H1 (cell line): ENCODE measurements at regions not wholly inside any gene's neighbourhood (a gene's known extent, or its start where the extent isn't known, plus 50 kb on each side); places are given as distances from the start of the nearest gene placed in this dataset.

Experiments used
- CTCF ChIA-PET: fragments of 300-600 bp; sonication (Branson Sonifier 250); formaldehyde crosslinking; loops from one replicate; lab custom pipeline; 2021; ENCODE audit not compliant: partially characterized antibody; lab: Charles Lee
- POLR2A ChIA-PET: fragments of 300-600 bp; sonication (Branson Sonifier 250); formaldehyde crosslinking; loops from one replicate; lab custom pipeline; 2021; ENCODE audit warnings: inconsistent platforms; ENCODE audit not compliant: partially characterized antibody; lab: Charles Lee
- DNase-seq, 2 experiments: peaks; one replicate each; pipeline versions ENCODE4 v3.0.0 to v3.0.0-alpha.2; 2010 to 2022; ENCODE audit warnings: low spot score in 2 of 2, low read depth in 1 of 2, mixed read lengths in 1 of 2
- FAIRE-seq: peaks from 2 replicates; lab custom pipeline; 2011; peaks lifted over from hg19 to GRCh38; lab: Jason Lieb, UNC
- H2AFZ ChIP-seq: 2 replicates; pipeline ENCODE4 v1.8.1; 2012; ENCODE audit warnings: low read length, inconsistent platforms
- H2AK5ac ChIP-seq: 2 replicates; pipeline ENCODE4 v1.6.1; 2013; ENCODE audit warnings: low read depth, low read length
- H2BK120ac ChIP-seq: replicated peaks from 2 replicates; pipeline ENCODE3; 2013; ENCODE audit warnings: low read depth, low read length, inconsistent platforms
- H2BK12ac ChIP-seq: 2 replicates; pipeline ENCODE4 v1.6.1; 2013; ENCODE audit warnings: low read depth, low read length
- H2BK15ac ChIP-seq: 2 replicates; pipeline ENCODE4 v1.6.1; 2013; ENCODE audit warnings: low read length
- H2BK20ac ChIP-seq: 2 replicates; pipeline ENCODE4 v1.6.1; 2013; ENCODE audit warnings: low read length
- H2BK5ac ChIP-seq: 2 replicates; pipeline ENCODE4 v1.6.1; 2013; ENCODE audit warnings: low read depth, low read length
- H3K14ac ChIP-seq: 2 replicates; pipeline ENCODE4 v1.6.1; 2013; ENCODE audit warnings: inconsistent platforms; ENCODE audit not compliant: insufficient read length
- H3K18ac ChIP-seq: 2 replicates; pipeline ENCODE4 v1.6.1; 2013; ENCODE audit warnings: low read length; ENCODE audit errors: extremely low read depth
- H3K23ac ChIP-seq: 2 replicates; pipeline ENCODE4 v1.6.1; 2013; ENCODE audit warnings: inconsistent platforms; ENCODE audit not compliant: insufficient read length
- H3K23me2 ChIP-seq: 2 replicates; pipeline ENCODE4 v1.6.1; 2013; ENCODE audit warnings: low read depth, low read length
- H3K27ac ChIP-seq: 2 replicates; pipeline ENCODE4 v1.6.1; 2011; ENCODE audit warnings: low read depth, low read length, inconsistent platforms
- H3K27me3 ChIP-seq, 4 experiments: replicated peaks in 1 of 4; 1 replicate in 1 of 4; 2 replicates in 3 of 4; pipeline versions ENCODE4 v1.6.1 to v1.8.1; 2011 to 2013; ENCODE audit warnings: low read length in 3 of 4, mild to moderate bottlenecking in 3 of 4, inconsistent platforms in 2 of 4, mixed read lengths in 2 of 4, moderate library complexity in 1 of 4; ENCODE audit not compliant: control insufficient read depth in 3 of 4, insufficient read depth in 3 of 4; ENCODE audit errors: extremely low read depth in 1 of 4
- H3K36me3 ChIP-seq, 4 experiments: 2 replicates each; pipeline versions ENCODE4 v1.6.1 to v1.8.1; 2011 to 2013; ENCODE audit warnings: mild to moderate bottlenecking in 4 of 4, low read length in 3 of 4, moderate library complexity in 2 of 4, control low read depth in 1 of 4, inconsistent platforms in 1 of 4; ENCODE audit not compliant: insufficient read depth in 4 of 4, control insufficient read depth in 2 of 4
- H3K4ac ChIP-seq: replicated peaks from 2 replicates; pipeline ENCODE3; 2013; ENCODE audit warnings: low read length, low read depth, mixed read lengths, inconsistent platforms; ENCODE audit not compliant: insufficient read length
- H3K4me1 ChIP-seq, 4 experiments: replicated peaks in 1 of 4; 1 replicate in 1 of 4; 2 replicates in 3 of 4; pipeline versions ENCODE4 v1.6.1 to v1.8.1; 2011 to 2013; ENCODE audit warnings: low read length in 3 of 4, inconsistent platforms in 2 of 4, mixed read lengths in 1 of 4; ENCODE audit not compliant: insufficient read depth in 4 of 4, control insufficient read depth in 3 of 4
- H3K4me2 ChIP-seq, 2 experiments: 2 replicates each; pipeline versions ENCODE4 v1.6.1 to v1.8.1; 2011 to 2013; ENCODE audit warnings: low read depth in 2 of 2, low read length in 2 of 2, control low read depth in 1 of 2, inconsistent platforms in 1 of 2, mild to moderate bottlenecking in 1 of 2; ENCODE audit not compliant: insufficient read depth in 1 of 2
- H3K4me3 ChIP-seq, 4 experiments: fragments of 200-600, 300-600 bp in 1 of 4; sonication (generic), shearing (Covaris generic), sonication (Bioruptor Twin) in 1 of 4; 2 replicates each; pipeline versions ENCODE4 v1.5.1 to v1.8.1; 2011 to 2016; ENCODE audit warnings: low read length in 4 of 4, low read depth in 3 of 4, control low read depth in 2 of 4, inconsistent platforms in 2 of 4, mild to moderate bottlenecking in 2 of 4, mixed read lengths in 1 of 4, moderate library complexity in 1 of 4; ENCODE audit not compliant: insufficient read depth in 2 of 4; ENCODE audit errors: extremely low read depth in 1 of 4
- H3K56ac ChIP-seq: replicated peaks from 2 replicates; pipeline ENCODE3; 2013; ENCODE audit warnings: low read depth, mild to moderate bottlenecking, mixed read lengths, low read length, inconsistent platforms; ENCODE audit not compliant: insufficient read length
- H3K79me1 ChIP-seq: 2 replicates; pipeline ENCODE4 v1.6.1; 2013; ENCODE audit warnings: low read depth, low read length, control low read depth
- H3K79me2 ChIP-seq, 2 experiments: 2 replicates each; pipeline versions ENCODE4 v1.6.1 to v1.8.1; 2012 to 2013; ENCODE audit warnings: low read length in 2 of 2, mild to moderate bottlenecking in 2 of 2, inconsistent platforms in 1 of 2; ENCODE audit not compliant: insufficient read depth in 2 of 2, control insufficient read depth in 1 of 2
- H3K9ac ChIP-seq, 4 experiments: replicated peaks in 1 of 4; 1 replicate in 1 of 4; 2 replicates in 3 of 4; pipeline versions ENCODE4 v1.6.1 to v1.8.1; 2011 to 2013; ENCODE audit warnings: low read depth in 3 of 4, low read length in 3 of 4, control low read depth in 2 of 4, mild to moderate bottlenecking in 2 of 4, moderate library complexity in 2 of 4, inconsistent platforms in 1 of 4; ENCODE audit errors: extremely low read depth in 1 of 4
- H3K9me3 ChIP-seq, 2 experiments: 2 replicates each; pipeline versions ENCODE4 v1.6.1 to v1.8.1; 2012 to 2013; ENCODE audit warnings: mild to moderate bottlenecking in 2 of 2, moderate library complexity in 2 of 2, control low read depth in 1 of 2, inconsistent platforms in 1 of 2, low read depth in 1 of 2, low read length in 1 of 2, mixed read lengths in 1 of 2; ENCODE audit not compliant: insufficient read depth in 2 of 2
- H4K20me1 ChIP-seq, 2 experiments: replicated peaks in 1 of 2; 2 replicates each; pipeline versions ENCODE3 to v1.8.1; 2011 to 2013; ENCODE audit warnings: inconsistent platforms in 2 of 2, low read length in 2 of 2, mild to moderate bottlenecking in 1 of 2; ENCODE audit not compliant: insufficient read depth in 2 of 2, control insufficient read depth in 1 of 2
- H4K5ac ChIP-seq: 2 replicates; pipeline ENCODE4 v1.6.1; 2013; ENCODE audit warnings: low read length, low read depth, mixed read lengths, inconsistent platforms; ENCODE audit not compliant: insufficient read length
- H4K8ac ChIP-seq: 2 replicates; pipeline ENCODE4 v1.8.0; 2013; ENCODE audit warnings: mild to moderate bottlenecking, moderate library complexity, low read length, inconsistent platforms; ENCODE audit not compliant: insufficient read depth; ENCODE audit errors: extremely low read depth
- H4K91ac ChIP-seq: replicated peaks from 2 replicates; pipeline ENCODE3; 2013; ENCODE audit warnings: low read length, mixed read lengths, inconsistent platforms; ENCODE audit not compliant: insufficient read length
- CBX5 ChIP-seq: fragments of 300-800, 300-1000 bp; sonication (generic); IDR thresholded peaks from 2 replicates; pipeline ENCODE4 v1.7.1; 2016; ENCODE audit warnings: antibody characterized with exemption, low read length, low read depth
- EP300 ChIP-seq, 2 experiments: IDR thresholded peaks; 1 replicate in 1 of 2; 2 replicates in 1 of 2; pipeline ENCODE4 v1.6.1; 2011 to 2012; ENCODE audit warnings: low read depth in 2 of 2, low read length in 2 of 2, mild to moderate bottlenecking in 2 of 2, borderline replicate concordance in 1 of 2, inconsistent platforms in 1 of 2, moderate library complexity in 1 of 2
- GABPA ChIP-seq: IDR thresholded peaks from 2 replicates; pipeline ENCODE4 v1.6.1; 2011; ENCODE audit warnings: mild to moderate bottlenecking, low read length, moderate library complexity, borderline replicate concordance; ENCODE audit not compliant: insufficient read depth
- GTF2F1 ChIP-seq: IDR thresholded peaks from 2 replicates; pipeline ENCODE4 v1.6.1; 2012; ENCODE audit warnings: low read depth, low read length, improper control_type of control experiment, borderline replicate concordance
- HDAC6 ChIP-seq: IDR thresholded peaks from one replicate; pipeline ENCODE4 v1.7.1; 2012; ENCODE audit warnings: low read depth, mild to moderate bottlenecking, inconsistent platforms, low read length, moderate library complexity
- NANOG ChIP-seq: IDR thresholded peaks from 2 replicates; pipeline ENCODE4 v1.6.1; 2011; ENCODE audit warnings: low read length, low read depth, mild to moderate bottlenecking, inconsistent platforms; ENCODE audit not compliant: insufficient read depth, poor library complexity, severe bottlenecking
- POU5F1 ChIP-seq: IDR thresholded peaks from 2 replicates; pipeline ENCODE4 v1.6.1; 2011; ENCODE audit warnings: low read depth, mild to moderate bottlenecking, low read length, moderate library complexity
- SIX5 ChIP-seq: IDR thresholded peaks from 2 replicates; pipeline ENCODE4 v1.6.1; 2011; ENCODE audit warnings: mild to moderate bottlenecking, low read depth, low read length
- SP4 ChIP-seq: IDR thresholded peaks from 2 replicates; pipeline ENCODE4 v1.6.1; 2012; ENCODE audit warnings: low read length, inconsistent platforms
- TAF7 ChIP-seq: optimal IDR thresholded peaks from 2 replicates; pipeline ENCODE3; 2011; ENCODE audit warnings: low read depth, mild to moderate bottlenecking, inconsistent platforms, low read length, moderate library complexity, borderline replicate concordance
- WGBS, 2 experiments: shearing (Covaris generic) in 1 of 2; methylation state at CpG; one replicate each; pipeline versions ENCODE4 v1.1.6 to v1.1.7; 2013 to 2015; ENCODE audit warnings: low lambda C conversion rate in 2 of 2, mixed read lengths in 2 of 2, inconsistent platforms in 1 of 2, low coverage in 1 of 2, missing lambda C conversion rate in 1 of 2; ENCODE audit not compliant: insufficient replicate concordance in 2 of 2, insufficient coverage in 1 of 2, insufficient read length in 1 of 2; ENCODE audit errors: extremely low coverage in 1 of 2, missing lambda C conversion rate in 1 of 2; 5-methylcytosine and 5-hydroxymethylcytosine counted together
- TF ChIP-seq, protein P1 (sequence below): IDR thresholded peaks from 2 replicates; pipeline ENCODE4 v1.6.1; 2011; ENCODE audit warnings: low read depth, mild to moderate bottlenecking, low read length; ENCODE audit not compliant: insufficient read depth

DNA sequence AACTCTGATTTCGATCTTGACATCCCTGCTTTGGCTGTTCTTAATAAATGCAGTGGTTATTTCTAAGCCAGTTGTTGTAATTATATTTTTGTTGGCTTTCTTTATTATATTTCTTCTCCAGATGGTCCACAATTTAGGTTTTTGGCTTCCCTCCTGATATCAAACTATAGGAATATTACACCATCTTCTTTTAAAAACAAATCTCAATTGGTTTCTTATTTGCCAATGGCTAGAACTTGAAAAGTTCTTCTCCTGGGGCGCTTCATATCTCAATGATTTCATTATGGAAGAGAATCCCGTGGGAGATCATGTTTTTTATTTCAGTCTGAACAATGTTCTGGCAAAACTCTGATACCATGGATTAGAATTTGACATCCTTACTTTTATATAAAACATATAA is 292.3 kb downstream of the FLRT2 start (continued):
- no peak for TF ChIP-seq TAF7
- TF ChIP-seq, all 59 proteins: peak for 0

GRCh38 chr14:85817430-85817829 is 287.5 kb downstream of the FLRT2 start:
- Histone ChIP-seq H3K23ac (no peak overlapping the region), H3K23me2 (no peaks in the 10 kb centered on the region), H3K4me2 (no peak overlapping the region), H3K4me3 (no peak overlapping the region), H2BK120ac (no peak overlapping the region), H3K9ac (no peak overlapping the region), H3K14ac (no peak overlapping the region), H3K79me1 (no peaks in the 10 kb centered on the region), H4K8ac (no peak overlapping the region), H2BK5ac (no peak overlapping the region), H3K4ac (no peak overlapping the region), H3K9me3 (no peaks in the 10 kb centered on the region), H3K18ac (no peak overlapping the region), H3K27me3 (no peaks in the 10 kb centered on the region), H2AK5ac (no peak overlapping the region), H3K4me1 (no peaks in the 10 kb centered on the region), H3K56ac (no peak overlapping the region), H3K79me2 (no peaks in the 10 kb centered on the region), H3K27ac (no peak overlapping the region), H4K91ac (no peak overlapping the region), H3K36me3 (no peaks in the 10 kb centered on the region), H2BK12ac (no peak overlapping the region), H4K5ac (no peak overlapping the region), H2BK15ac (no peak overlapping the region), H4K20me1 (no peaks in the 10 kb centered on the region), H2AFZ (no peak overlapping the region), H2BK20ac (no peak overlapping the region)
- WGBS, 2 experiments, result 100% methylated on average over 1 of the region's 1 CpG; no CpG with 5 or more reads in 1 of the 2 experiments
- DNase-seq (no peak), FAIRE-seq (no peak)
- CTCF ChIA-PET, result no interaction called here
- POLR2A ChIA-PET, result no interaction called here
- TF ChIP-seq NANOG (no peak), GABPA (no peak), CBX5 (no peak), SP4 (no peak), POU5F1 (no peak), SIX5 (no peak), GTF2F1 (no peak), HDAC6 (no peak), EP300 (IDR thresholded peaks at IDR 0.05; ENCODE audit: borderline replicate concordance in 1 of 2, low read depth in 2 of 2, low read length in 2 of 2) (no peak)
- TF ChIP-seq, protein P1, sequence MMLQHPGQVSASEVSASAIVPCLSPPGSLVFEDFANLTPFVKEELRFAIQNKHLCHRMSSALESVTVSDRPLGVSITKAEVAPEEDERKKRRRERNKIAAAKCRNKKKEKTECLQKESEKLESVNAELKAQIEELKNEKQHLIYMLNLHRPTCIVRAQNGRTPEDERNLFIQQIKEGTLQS, result no peak
